ENCODE measurements at regions not wholly inside any gene's neighbourhood (a gene's known extent, or its start where the extent isn't known, plus 50 kb on each side); places are given as distances from the start of the nearest gene placed in this dataset.
"Not testable (repeated sequence)": the region's sequence is repeated elsewhere in the genome, so short reads cannot be mapped to it uniquely, and the experiment has no call there.

DNA sequence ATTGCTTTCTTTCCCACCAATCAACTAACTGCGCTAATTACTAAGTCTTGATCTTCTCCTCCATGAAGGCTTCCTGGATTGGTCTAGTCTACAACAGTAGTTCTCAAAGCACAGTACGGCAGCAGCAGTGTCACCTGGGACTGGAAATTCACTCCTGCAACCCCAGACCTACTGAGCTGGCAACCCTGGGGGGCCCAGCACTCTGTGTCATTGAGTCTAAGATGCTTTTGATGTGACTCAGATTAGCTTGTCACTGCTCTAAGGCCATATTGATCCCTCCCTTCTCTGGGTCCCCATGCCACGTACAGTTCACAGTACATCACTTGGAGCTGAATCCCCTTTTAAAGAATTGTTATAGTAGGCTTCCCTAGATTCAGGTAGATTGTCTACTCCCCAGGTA, 65.7 kb upstream of the KMT2C start:
- DNase-seq = no peak

DNA sequence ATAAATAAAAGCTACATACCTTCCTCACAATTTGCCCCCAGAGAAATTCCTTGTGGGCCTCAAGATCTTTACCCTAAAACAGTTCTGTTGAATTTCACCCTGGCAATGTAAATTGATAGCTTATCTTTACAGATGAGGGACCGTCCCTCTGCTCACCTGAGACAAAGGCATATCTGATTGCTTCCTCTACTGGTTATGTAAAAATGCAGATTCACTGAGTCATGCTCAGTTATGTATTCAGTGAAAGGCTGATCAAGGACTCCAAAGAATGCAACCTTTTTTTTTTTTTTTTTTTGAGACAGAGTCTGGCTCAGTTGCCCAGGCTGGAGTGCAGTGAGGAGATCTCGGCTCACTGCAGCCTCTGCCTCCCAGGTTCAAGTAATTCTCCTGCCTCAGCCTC, 64.2 kb upstream of the KMT2C start:
- not testable (repeated sequence) for DNase-seq

- DNase-seq = no peak
Observed at GRCh38 chr7:152495867-152496266, 60.1 kb upstream of the KMT2C start.

GRCh38 chr7:152492952-152493351, 57.1 kb upstream of the KMT2C start:
- DNase-seq = no peak

DNA sequence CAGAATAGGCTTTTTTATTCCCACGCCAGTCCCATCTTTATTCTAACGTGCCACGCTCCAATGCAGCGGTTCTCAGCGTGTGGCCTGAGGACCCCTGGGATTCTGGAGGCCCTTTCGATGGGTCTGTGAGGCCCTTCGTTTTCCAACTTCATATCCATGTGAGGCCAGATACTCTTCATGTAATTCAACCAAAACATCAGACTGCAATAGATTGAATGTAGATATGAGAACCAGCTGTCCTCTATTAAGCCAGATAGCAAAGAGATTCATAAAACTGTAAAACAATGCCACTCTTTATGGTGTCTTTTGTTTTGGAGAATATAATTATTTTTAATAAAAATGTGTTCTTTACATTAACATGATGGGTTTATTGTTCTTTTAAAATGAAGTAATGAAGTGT, 53.2 kb upstream of the KMT2C start:
- no peak for DNase-seq

- DNase-seq = no peak
Observed at GRCh38 chr7:152486968-152487367, 51.2 kb upstream of the KMT2C start.

DNA sequence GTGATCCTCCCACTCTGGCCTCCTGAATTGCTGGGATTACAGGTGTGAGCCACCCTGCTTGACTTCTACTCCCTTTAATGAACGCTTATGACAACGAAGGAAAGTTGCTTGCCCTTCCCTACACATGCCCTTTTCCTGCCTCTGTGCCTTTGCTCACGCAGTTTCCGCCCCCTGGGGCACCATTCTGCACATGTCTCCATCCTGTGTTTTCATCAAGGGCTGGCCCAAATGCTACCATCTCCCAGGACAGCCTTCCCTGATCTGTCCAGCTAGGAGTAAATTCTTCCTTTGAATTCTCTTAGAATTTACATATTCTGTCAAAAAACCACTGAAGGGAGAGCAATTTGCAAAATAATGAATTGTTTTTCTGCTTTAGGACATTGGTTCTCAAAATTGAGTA, 50.0 kb upstream of the KMT2C start:
- no peak for DNase-seq

Data from T-helper 2 cell (primary cell).